ENCODE measurements at regions not wholly inside any gene's neighbourhood (a gene's known extent, or its start where the extent isn't known, plus 50 kb on each side); places are given as distances from the start of the nearest gene placed in this dataset.

DNA sequence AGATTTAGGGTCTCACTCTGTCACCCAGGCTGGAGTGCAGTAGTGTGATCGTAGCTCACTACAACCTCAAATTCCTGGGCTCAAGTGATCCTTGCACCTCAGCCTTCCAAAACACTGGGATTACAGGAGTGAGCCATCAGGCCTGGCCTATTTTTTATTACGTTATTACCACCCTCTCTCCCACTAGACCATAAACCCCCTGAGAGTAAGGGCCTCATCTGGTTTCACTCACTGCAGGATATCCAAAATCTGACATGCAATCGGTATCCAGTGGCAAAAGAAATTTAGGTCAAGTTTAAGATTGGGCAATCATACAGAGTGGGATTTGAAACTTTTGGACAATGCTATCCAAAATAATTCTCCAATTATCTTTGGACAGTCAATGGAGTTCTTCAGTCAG is 117.0 kb upstream of the NEBL start (continued):
- TF ChIP-seq, protein P1, sequence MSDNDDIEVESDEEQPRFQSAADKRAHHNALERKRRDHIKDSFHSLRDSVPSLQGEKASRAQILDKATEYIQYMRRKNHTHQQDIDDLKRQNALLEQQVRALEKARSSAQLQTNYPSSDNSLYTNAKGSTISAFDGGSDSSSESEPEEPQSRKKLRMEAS (IDR thresholded peaks at IDR 0.05), result no peak
- TF ChIP-seq SP4 (IDR thresholded peaks at IDR 0.05; ENCODE audit: low read length) (no peak), HDAC2 (IDR thresholded peaks at IDR 0.05; ENCODE audit: borderline replicate concordance in 1 of 2, low read depth in 2 of 2, low read length in 2 of 2) (no peak)
